ENCODE measurements at regions not wholly inside any gene's neighbourhood (a gene's known extent, or its start where the extent isn't known, plus 50 kb on each side); places are given as distances from the start of the nearest gene placed in this dataset.
A peak's percentile ranks its signal among the peaks of the same experiment; 100 is the strongest.
"Not testable (repeated sequence)": the region's sequence is repeated elsewhere in the genome, so short reads cannot be mapped to it uniquely, and the experiment has no call there.

GRCh38 chr9:81826517-81826906 is 101.7 kb upstream of the SPATA31D4 start:
- Mint-ChIP-seq H3K4me3 (no peak overlapping the region), H3K9me3 (no peaks in the 10 kb centered on the region), H3K4me1 (peaks cover 41% of the 10 kb centered on the region), H3K36me3 (ENCODE audit: low read depth) (no peaks in the 10 kb centered on the region), H3K27me3 (ENCODE audit: low read depth) (peaks cover 14% of the 10 kb centered on the region), H3K27ac (peak overlapping the region in 2 of 3 experiments; percentile 25 to 41)
- no peak for TF ChIP-seq CTCF (IDR thresholded peaks at IDR 0.05; ENCODE audit: unreplicated experiment in 3 of 3)

GRCh38 chr9:81827616-81828296 is 100.5 kb upstream of the SPATA31D4 start:
- H3K36me3 Mint-ChIP-seq (ENCODE audit: low read depth) = no peaks in the 10 kb centered on the region
- no peaks in the 10 kb centered on the region for H3K9me3 Mint-ChIP-seq
- TF ChIP-seq CTCF (IDR thresholded peaks at IDR 0.05; ENCODE audit: unreplicated experiment in 3 of 3) = no peak
- H3K27ac Mint-ChIP-seq = no peak overlapping the region
- H3K4me3 Mint-ChIP-seq = no peak overlapping the region
- H3K27me3 Mint-ChIP-seq (ENCODE audit: low read depth) = peaks cover 19% of the 10 kb centered on the region
- peaks cover 39% of the 10 kb centered on the region for H3K4me1 Mint-ChIP-seq

GRCh38 chr9:81829195-81829882 is 98.9 kb upstream of the SPATA31D4 start:
- peaks cover 19% of the 10 kb centered on the region for H3K27me3 Mint-ChIP-seq (ENCODE audit: low read depth)
- no peak for TF ChIP-seq CTCF (IDR thresholded peaks at IDR 0.05; ENCODE audit: unreplicated experiment in 3 of 3)

GRCh38 chr9:81830431-81830830 is 97.8 kb upstream of the SPATA31D4 start:
- not testable (repeated sequence) for H3K27ac Mint-ChIP-seq; H3K9me3 Mint-ChIP-seq; H3K36me3 Mint-ChIP-seq (ENCODE audit: low read depth); H3K4me3 Mint-ChIP-seq
- peaks cover 15% of the 10 kb centered on the region for H3K27me3 Mint-ChIP-seq (ENCODE audit: low read depth)
- peaks cover 30% of the 10 kb centered on the region for H3K4me1 Mint-ChIP-seq

More at GRCh38 chr9:81829195-81829882, 98.9 kb upstream of the SPATA31D4 start:
- H3K4me3 Mint-ChIP-seq = no peak overlapping the region
- H3K4me1 Mint-ChIP-seq = peaks cover 35% of the 10 kb centered on the region
- H3K9me3 Mint-ChIP-seq = no peaks in the 10 kb centered on the region
- no peaks in the 10 kb centered on the region for H3K36me3 Mint-ChIP-seq (ENCODE audit: low read depth)
- H3K27ac Mint-ChIP-seq = peak overlapping the region in 2 of 3 experiments; percentile 20 to 33

GRCh38 chr9:81832571-81833285 is 95.5 kb upstream of the SPATA31D4 start:
- Mint-ChIP-seq H3K9me3 (no peaks in the 10 kb centered on the region), H3K27ac (peak overlapping the region in 1 of 3 experiments; percentile 20), H3K4me1 (peaks cover 17% of the 10 kb centered on the region), H3K36me3 (ENCODE audit: low read depth) (no peaks in the 10 kb centered on the region), H3K27me3 (ENCODE audit: low read depth) (peaks cover 15% of the 10 kb centered on the region), H3K4me3 (no peak overlapping the region)
- TF ChIP-seq CTCF (IDR thresholded peaks at IDR 0.05; ENCODE audit: unreplicated experiment in 3 of 3) = no peak

GRCh38 chr9:81833563-81834345 is 94.5 kb upstream of the SPATA31D4 start:
- H3K4me1 Mint-ChIP-seq = peaks cover 17% of the 10 kb centered on the region
- no peaks in the 10 kb centered on the region for H3K36me3 Mint-ChIP-seq (ENCODE audit: low read depth)
- no peaks in the 10 kb centered on the region for H3K9me3 Mint-ChIP-seq
- H3K4me3 Mint-ChIP-seq = no peak overlapping the region
- TF ChIP-seq CTCF (IDR thresholded peaks at IDR 0.05; ENCODE audit: unreplicated experiment in 3 of 3) = no peak
- H3K27ac Mint-ChIP-seq = no peak overlapping the region
- peaks cover 16% of the 10 kb centered on the region for H3K27me3 Mint-ChIP-seq (ENCODE audit: low read depth)
